K562 (cell line): ENCODE measurements at regions not wholly inside any gene's neighbourhood (a gene's known extent, or its start where the extent isn't known, plus 50 kb on each side); places are given as distances from the start of the nearest gene placed in this dataset.

Experiments
- ATAC-seq: fragments of 200-7000 bp; cut with Tn5 transposase; 3 replicates; pipeline ENCODE4 v1.9.1; 2020; ENCODE audit warnings: moderate library complexity
- BruUV-seq: library from RNA; stranded (reverse); fragments of 400-500 nt; replicated peaks from 2 replicates; lab custom pipeline; 2021; lab: Mats Ljungman, UMichigan
- CTCF ChIA-PET: fragments of 300-600 bp; formaldehyde crosslinking; extraction: SDS; loops from one replicate; lab custom pipeline; 2021; ENCODE audit warnings: low intra/inter-chr PET ratio; lab: Yijun Ruan, JAX
- POLR2A ChIA-PET: fragments of 300-600, 350-650 bp; sonication (Branson Sonifier 250); formaldehyde crosslinking; extraction: SDS; loops from one replicate; lab custom pipeline; 2021; ENCODE audit warnings: antibody characterized with exemption, inconsistent platforms; lab: Yijun Ruan, JAX
- DNase-seq, 4 experiments: peaks; one replicate each; pipeline versions ENCODE4 v3.0.0 to v3.0.0-alpha.2; 2011 to 2018; ENCODE audit warnings: low spot score in 3 of 4, mixed read lengths in 3 of 4; ENCODE audit errors: extremely low read depth in 1 of 4
- FAIRE-seq: peaks from 2 replicates; lab custom pipeline; 2011; peaks lifted over from hg19 to GRCh38; lab: Jason Lieb, UNC
- H2AFZ ChIP-seq: 2 replicates; pipeline ENCODE4 v1.6.0; 2011; ENCODE audit warnings: low read depth, low read length, control low read depth, inconsistent platforms
- H3K27ac ChIP-seq: fragments of 200-600 bp; 3 replicates; pipeline ENCODE4 v1.8.0; 2011; ENCODE audit warnings: low read depth, mild to moderate bottlenecking, control low read depth, inconsistent platforms, low read length, moderate library complexity, mixed read lengths; ENCODE audit errors: extremely low read depth
- H3K27me3 ChIP-seq, 2 experiments: fragments of 300-600 bp in 1 of 2; 2 replicates in 1 of 2; 3 replicates in 1 of 2; pipeline versions ENCODE4 v1.6.0 to v1.8.0; 2011; ENCODE audit warnings: inconsistent platforms in 2 of 2, low read length in 2 of 2, mild to moderate bottlenecking in 1 of 2, mixed read lengths in 1 of 2, moderate library complexity in 1 of 2; ENCODE audit not compliant: control insufficient read depth in 2 of 2, insufficient read depth in 2 of 2
- H3K36me3 ChIP-seq: fragments of 300-600 bp; 3 replicates; pipeline ENCODE4 v1.8.0; 2011; ENCODE audit warnings: mild to moderate bottlenecking, low read length, inconsistent platforms; ENCODE audit not compliant: control insufficient read depth, insufficient read depth
- H3K4me1 ChIP-seq, 2 experiments: fragments of 200-600 bp in 1 of 2; replicated peaks in 1 of 2; 2 replicates in 1 of 2; 3 replicates in 1 of 2; pipeline versions ENCODE4 v1.5.1 to v1.8.0; 2011; ENCODE audit warnings: inconsistent platforms in 2 of 2, low read length in 2 of 2, mild to moderate bottlenecking in 1 of 2, mixed read lengths in 1 of 2, moderate library complexity in 1 of 2; ENCODE audit not compliant: control insufficient read depth in 2 of 2, insufficient read depth in 2 of 2
- H3K4me2 ChIP-seq: 2 replicates; pipeline ENCODE4 v1.6.1; 2011; ENCODE audit warnings: low read length, control low read depth, inconsistent platforms, mixed read lengths; ENCODE audit not compliant: insufficient read depth
- H3K4me3 ChIP-seq: fragments of 200-600 bp; sonication (generic), shearing (Covaris generic); 2 replicates; pipeline ENCODE4 v1.5.1; 2016; ENCODE audit warnings: control low read depth, inconsistent platforms
- H3K79me2 ChIP-seq: fragments of 200-600 bp; 3 replicates; pipeline ENCODE4 v1.8.0; 2011; ENCODE audit warnings: low read length, inconsistent platforms; ENCODE audit not compliant: control insufficient read depth, insufficient read depth
- H3K9ac ChIP-seq, 2 experiments: 2 replicates each; pipeline versions ENCODE4 v1.6.0 to v1.6.1; 2011; ENCODE audit warnings: low read depth in 2 of 2, low read length in 2 of 2, control low read depth in 1 of 2, inconsistent platforms in 1 of 2, mild to moderate bottlenecking in 1 of 2, mixed read lengths in 1 of 2; ENCODE audit not compliant: insufficient read depth in 1 of 2
- H3K9me1 ChIP-seq: one replicate; pipeline ENCODE4 v1.6.0; 2011; ENCODE audit warnings: inconsistent platforms, mild to moderate bottlenecking, low read length, moderate library complexity; ENCODE audit not compliant: control insufficient read depth, insufficient read depth
- H3K9me3 ChIP-seq: replicated peaks from 2 replicates; pipeline ENCODE4 v1.5.1; 2011; ENCODE audit warnings: low read depth, low read length, inconsistent platforms; ENCODE audit not compliant: control insufficient read depth, insufficient read depth
- H4K20me1 ChIP-seq: replicated peaks from 2 replicates; pipeline ENCODE4 v1.6.1; 2011; ENCODE audit warnings: low read length, inconsistent platforms, mixed read lengths; ENCODE audit not compliant: control insufficient read depth, insufficient read depth
- BACH1 ChIP-seq: fragments of 200-800 bp; sonication (Bioruptor generic); IDR thresholded peaks from 2 replicates; pipeline ENCODE4 v1.6.1; 2016; ENCODE audit warnings: missing genetic modification characterization, missing compliant biosample characterization
- FOSL1 ChIP-seq: fragments of 200-800 bp; sonication (Bioruptor generic); conservative IDR thresholded peaks from 2 replicates; pipeline ENCODE4 v1.6.1; 2016; ENCODE audit warnings: missing genetic modification characterization, missing compliant biosample characterization
- NBN ChIP-seq: fragments of 450-650 bp; IDR thresholded peaks from 2 replicates; pipeline ENCODE4 v1.6.1; 2016; ENCODE audit warnings: low read depth, mild to moderate bottlenecking
- TRIM24 ChIP-seq, 2 experiments: fragments of 450-650 bp; IDR thresholded peaks; 2 replicates each; pipeline ENCODE4 v1.6.1; 2016
- ZNF79 ChIP-seq: fragments of 250-450 bp; sonication (Bioruptor Pico); IDR thresholded peaks from 2 replicates; pipeline ENCODE4 v1.4.0; 2020; ENCODE audit warnings: low read depth, mild to moderate bottlenecking, moderate library complexity
- WGBS: fragments of 100-300 bp; shearing (Covaris generic); methylation state at CpG from one replicate; pipeline ENCODE4 v1.1.6; 2016; ENCODE audit warnings: low coverage, mixed read lengths; ENCODE audit not compliant: insufficient coverage; ENCODE audit errors: missing lambda C conversion rate; 5-methylcytosine and 5-hydroxymethylcytosine counted together
- in situ Hi-C: fragments of 300-500 bp; cut with MboI; formaldehyde crosslinking; loops from 4 replicates; pipeline ENCODE4 v1.15.0; 2018; ENCODE audit warnings: inconsistent platforms, mixed read lengths
- intact Hi-C: fragments of 100-400 bp; cut with micrococcal nuclease; formaldehyde crosslinking; loops from 2 replicates; pipeline ENCODE4 v1.14.2; 2022
- TF ChIP-seq, protein P1 (sequence below): fragments of 450-650 bp; formaldehyde crosslinking; IDR thresholded peaks from 2 replicates; pipeline ENCODE4 v1.4.0; 2020; ENCODE audit warnings: mild to moderate bottlenecking, moderate library complexity

DNA sequence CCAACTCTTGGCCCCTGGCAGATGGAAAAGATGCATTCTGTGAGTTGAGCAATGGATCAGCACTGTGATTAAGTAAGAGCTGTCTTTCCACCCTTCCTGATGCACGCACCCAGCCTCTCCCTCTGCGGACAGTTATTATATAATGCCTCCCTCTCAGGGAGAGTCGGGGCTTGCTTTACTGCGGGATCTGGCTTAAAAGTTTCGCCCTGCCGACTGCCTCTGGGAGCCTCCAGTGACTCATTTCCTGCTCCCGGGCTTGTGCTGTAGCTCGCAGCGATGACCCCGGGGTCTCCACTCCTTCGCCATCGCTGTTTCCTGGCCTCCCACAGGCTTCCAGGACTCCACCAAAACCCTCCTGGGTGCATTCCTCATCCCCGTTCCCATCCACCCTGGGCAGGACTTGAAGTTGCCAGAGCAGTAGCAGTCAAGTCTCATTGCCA is 107.4 kb upstream of the SLC7A1 start:
- WGBS = 0% methylated on average over 12 of the region's 13 CpGs
- H3K4me2 ChIP-seq = no peak overlapping the region
- ATAC-seq = no peak
- no peak overlapping the region for H2AFZ ChIP-seq
- no peaks in the 10 kb centered on the region for H3K9me3 ChIP-seq
- H3K79me2 ChIP-seq = no peaks in the 10 kb centered on the region
- H3K9me1 ChIP-seq = peaks cover 2% of the 10 kb centered on the region
- in situ Hi-C loops (loop anchor here (25.0 kb wide), 1 partner anchor 891 kb away; the partner anchor contains the start of gene MTUS2), intact Hi-C loops (no loop called here)
- H3K9ac ChIP-seq = no peak overlapping the region
- TF ChIP-seq ZNF79 (CRISPR knock-in tag) = no peak
- TF ChIP-seq FOSL1 (tag) = 0 out of 2 replicates have a peak, but pooled peaks have one; percentile 24
- TF ChIP-seq NBN = no peak
- no peak for TF ChIP-seq TRIM24 (IDR thresholded peaks at IDR 0.05)
- TF ChIP-seq, protein P1, sequence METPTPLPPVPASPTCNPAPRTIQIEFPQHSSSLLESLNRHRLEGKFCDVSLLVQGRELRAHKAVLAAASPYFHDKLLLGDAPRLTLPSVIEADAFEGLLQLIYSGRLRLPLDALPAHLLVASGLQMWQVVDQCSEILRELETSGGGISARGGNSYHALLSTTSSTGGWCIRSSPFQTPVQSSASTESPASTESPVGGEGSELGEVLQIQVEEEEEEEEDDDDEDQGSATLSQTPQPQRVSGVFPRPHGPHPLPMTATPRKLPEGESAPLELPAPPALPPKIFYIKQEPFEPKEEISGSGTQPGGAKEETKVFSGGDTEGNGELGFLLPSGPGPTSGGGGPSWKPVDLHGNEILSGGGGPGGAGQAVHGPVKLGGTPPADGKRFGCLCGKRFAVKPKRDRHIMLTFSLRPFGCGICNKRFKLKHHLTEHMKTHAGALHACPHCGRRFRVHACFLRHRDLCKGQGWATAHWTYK (CRISPR knock-in tag) = no peak
- TF ChIP-seq BACH1 (tag) = no peak
- 0 out of 2 replicates have a peak, but pooled peaks cover 3% of the 10 kb centered on the region for H4K20me1 ChIP-seq
- CTCF ChIA-PET = no interaction called here
- H3K4me1 ChIP-seq = no peaks in the 10 kb centered on the region
- no TSS peak for BruUV-seq
- POLR2A ChIA-PET = interaction anchor here (0.8 kb wide), 1 partner anchor 125 kb away, joined by 3 read pairs; no protein-coding TSS in a partner anchor
- H3K36me3 ChIP-seq = no peaks in the 10 kb centered on the region
- H3K27me3 ChIP-seq = peaks cover 12 to 15% of the 10 kb centered on the region in 2 experiments
- DNase-seq = peak in 1 of 4 experiments; percentile 1
- H3K4me3 ChIP-seq = no peak overlapping the region
- FAIRE-seq = no peak
- H3K27ac ChIP-seq = no peak overlapping the region
